22Rv1 (cell line): ENCODE measurements at regions not wholly inside any gene's neighbourhood (a gene's known extent, or its start where the extent isn't known, plus 50 kb on each side); places are given as distances from the start of the nearest gene placed in this dataset.
A peak's percentile ranks its signal among the peaks of the same experiment; 100 is the strongest.

Source experiments
- H3K27ac ChIP-seq: fragments of 450-650 bp; 2 replicates; pipeline ENCODE4 v1.5.1; 2017
- CTCF ChIP-seq: fragments of 450-650 bp; IDR thresholded peaks from 2 replicates; pipeline ENCODE4 v1.5.1; 2017; ENCODE audit warnings: mild to moderate bottlenecking
- ZFX ChIP-seq: fragments of 450-650 bp; IDR thresholded peaks from 2 replicates; pipeline ENCODE4 v1.6.1; 2017; ENCODE audit warnings: antibody characterized with exemption, borderline replicate concordance

DNA sequence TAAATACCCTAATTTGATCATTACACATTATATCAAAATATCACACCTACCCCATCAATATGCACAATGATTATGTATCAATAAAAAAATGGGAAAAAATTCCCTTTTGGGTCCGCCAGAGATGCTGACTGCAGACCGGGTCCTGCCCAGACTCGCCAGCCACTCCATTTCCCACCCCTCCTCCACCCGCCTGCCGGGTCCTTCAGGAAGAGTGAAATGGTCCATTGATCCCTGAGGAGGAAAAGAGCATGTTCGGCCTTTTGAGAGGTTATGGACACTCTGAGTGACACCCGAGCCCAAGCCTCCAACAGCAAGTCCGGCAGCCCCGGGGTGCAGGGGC lies 123.9 kb upstream of the ZFHX3 start:
- H3K27ac ChIP-seq: peak overlapping the region; percentile 44; the same call in 1 of the 2 replicates
- no peak for TF ChIP-seq ZFX
- no peak for TF ChIP-seq CTCF

- H3K27ac ChIP-seq: no peak overlapping the region
- TF ChIP-seq CTCF: no peak
- no peak for TF ChIP-seq ZFX
Observed at GRCh38 chr16:73171380-73171779, 123.5 kb upstream of the ZFHX3 start.

DNA sequence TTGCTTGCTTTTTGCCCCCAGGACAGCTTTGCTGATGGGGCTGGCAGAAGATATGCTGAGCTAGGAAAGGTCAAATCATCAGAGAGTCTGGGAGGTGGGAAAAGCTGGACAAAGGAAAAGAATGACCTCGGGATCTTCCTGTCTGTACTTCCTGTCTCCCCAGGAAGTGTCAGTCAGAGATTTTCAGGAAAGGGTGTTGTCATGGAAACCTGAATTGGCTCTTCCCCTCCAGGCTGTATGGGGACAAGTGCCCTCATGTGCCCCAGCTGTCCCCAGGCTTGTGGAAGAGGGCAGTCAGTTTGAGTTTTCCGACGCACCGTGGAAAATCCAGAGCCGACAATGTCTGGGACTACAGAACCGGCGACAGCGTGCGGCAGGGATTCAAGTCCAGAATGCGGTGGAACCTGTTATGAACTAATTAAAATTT lies 122.7 kb upstream of the ZFHX3 start:
- no peak for TF ChIP-seq CTCF
- no peak overlapping the region for H3K27ac ChIP-seq

DNA sequence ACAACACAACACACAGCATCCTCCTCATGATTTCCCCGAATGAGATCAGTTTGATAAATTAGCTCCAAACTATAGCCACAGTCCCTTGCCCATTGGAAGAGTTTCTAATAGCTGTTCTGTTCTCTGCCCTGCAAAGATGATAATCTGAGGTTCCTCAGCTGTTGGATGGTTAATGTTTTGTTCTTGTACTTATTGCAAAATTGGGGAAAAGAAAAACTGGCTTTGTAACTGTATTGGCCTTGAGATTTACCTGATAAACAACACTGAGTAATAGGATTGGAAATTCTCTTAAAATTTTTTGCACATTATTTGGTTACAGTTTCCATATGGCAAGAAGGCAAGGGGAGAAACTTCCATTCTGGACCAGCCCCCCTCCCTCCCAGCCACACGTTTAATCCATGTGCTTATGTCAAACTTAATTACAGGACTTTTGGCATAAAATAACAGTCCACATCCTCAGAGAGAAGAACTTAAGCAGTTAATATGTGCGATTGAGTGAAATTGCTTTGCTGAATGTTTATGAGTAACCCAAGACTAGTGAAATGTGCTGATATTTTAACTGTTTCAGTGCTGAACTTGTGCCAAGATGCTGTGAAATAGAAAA lies 119.1 kb upstream of the ZFHX3 start:
- H3K27ac ChIP-seq: no peak overlapping the region
- TF ChIP-seq CTCF: no peak
- no peak for TF ChIP-seq ZFX

DNA sequence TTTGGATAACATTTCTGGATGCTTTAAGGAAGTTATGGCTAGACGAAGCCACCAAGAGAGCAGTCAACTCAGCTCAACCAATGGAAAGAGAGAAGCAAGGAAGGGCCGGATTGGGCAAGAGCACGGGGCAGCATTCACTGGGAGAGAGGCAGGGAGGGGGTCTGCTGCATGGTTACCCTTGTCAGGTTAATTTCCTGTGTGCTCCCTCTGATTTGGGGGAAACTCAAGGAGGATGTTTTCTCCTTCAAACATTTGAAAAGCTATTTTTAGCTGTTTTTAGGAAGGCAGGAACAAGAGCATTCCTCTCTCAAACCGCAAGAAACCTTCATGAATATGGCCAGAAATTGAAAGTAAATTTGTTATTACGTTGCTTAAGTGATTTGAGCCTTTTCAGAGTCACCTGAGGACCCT lies 118.5 kb upstream of the ZFHX3 start:
- TF ChIP-seq CTCF: no peak
- no peak for TF ChIP-seq ZFX
- no peak overlapping the region for H3K27ac ChIP-seq

DNA sequence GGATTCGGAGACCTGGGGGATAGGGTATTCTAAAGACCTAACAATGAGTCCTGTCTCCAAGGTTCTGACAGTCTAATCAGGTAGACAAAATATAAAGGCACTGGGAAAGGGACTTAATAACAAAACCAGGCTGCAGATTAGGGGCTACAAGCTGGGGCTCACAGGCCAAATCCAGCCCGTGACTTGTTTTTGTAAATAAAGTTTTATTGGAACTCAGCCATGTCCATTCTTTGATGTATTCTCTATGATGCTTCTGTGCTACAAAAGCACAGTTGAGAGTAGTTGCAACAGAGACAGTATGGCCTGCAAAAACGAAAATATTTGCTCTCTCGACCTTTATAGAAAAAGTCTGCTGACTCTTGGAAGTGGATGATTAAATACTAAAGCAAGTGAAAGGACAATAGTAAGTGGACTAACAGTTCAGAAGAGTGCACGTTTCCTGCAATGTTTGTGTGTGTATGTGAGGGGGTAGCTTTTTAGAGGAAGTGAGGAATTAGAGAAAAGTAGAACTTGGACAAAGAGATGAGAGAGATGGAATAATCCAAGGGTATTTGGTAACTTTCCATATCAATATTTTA lies 115.4 kb upstream of the ZFHX3 start:
- TF ChIP-seq ZFX (no peak), CTCF (no peak)
- H3K27ac ChIP-seq: no peak overlapping the region

DNA sequence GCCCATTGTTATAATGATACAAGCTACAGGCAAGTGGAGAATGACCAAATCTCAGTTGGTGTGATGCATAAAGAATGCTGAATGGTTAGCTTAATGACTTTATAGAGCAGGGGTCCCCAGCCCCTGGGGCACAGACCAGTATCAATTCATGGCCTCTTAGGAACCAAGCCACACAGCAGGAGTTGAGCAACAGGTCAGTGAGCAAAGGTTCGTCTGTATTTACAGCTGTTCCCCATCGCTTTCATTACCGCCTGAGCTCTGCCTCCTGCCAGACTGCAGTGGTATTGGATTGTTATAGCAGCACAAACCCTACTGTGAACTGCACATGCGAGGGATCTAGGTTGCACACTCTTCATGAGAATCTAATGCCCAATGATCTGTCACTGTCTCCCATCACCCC lies 114.0 kb upstream of the ZFHX3 start:
- no peak for TF ChIP-seq CTCF
- TF ChIP-seq ZFX: no peak
- H3K27ac ChIP-seq: no peak overlapping the region
